Inferior parietal cortex (tissue), 1 donor: ENCODE measurements at regions not wholly inside any gene's neighbourhood (a gene's known extent, or its start where the extent isn't known, plus 50 kb on each side); places are given as distances from the start of the nearest gene placed in this dataset.
"Not testable (repeated sequence)": the region's sequence is repeated elsewhere in the genome, so short reads cannot be mapped to it uniquely, and the experiment has no call there.

Experiments used
- DNase-seq: peaks from one replicate; pipeline ENCODE4 v3.0.0-alpha.2; 2016; ENCODE audit errors: extremely low spot score

DNA sequence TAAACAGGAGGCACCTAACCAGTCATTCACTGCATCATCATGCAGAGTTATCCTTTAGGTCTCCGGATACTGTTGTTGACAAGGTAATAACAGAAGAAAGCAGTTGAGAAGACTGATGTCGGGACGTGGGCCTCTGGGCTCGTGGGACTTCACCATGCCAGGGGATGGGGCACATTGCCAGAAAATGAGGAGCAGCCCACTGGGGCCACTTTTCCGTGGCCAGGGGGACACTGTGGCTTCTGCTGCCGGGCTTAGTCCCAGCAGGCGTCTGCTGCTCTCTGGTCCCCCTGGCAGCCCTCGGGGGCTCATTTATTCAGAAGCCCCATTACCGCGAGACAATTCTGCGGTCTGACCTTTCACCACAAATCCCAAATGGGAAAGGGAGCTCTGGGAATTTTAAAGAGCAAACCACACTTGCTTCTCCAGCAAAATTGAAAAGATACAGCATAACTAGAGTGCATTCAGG, 201.2 kb downstream of the DAD1 start:
- DNase-seq, result no peak

DNA sequence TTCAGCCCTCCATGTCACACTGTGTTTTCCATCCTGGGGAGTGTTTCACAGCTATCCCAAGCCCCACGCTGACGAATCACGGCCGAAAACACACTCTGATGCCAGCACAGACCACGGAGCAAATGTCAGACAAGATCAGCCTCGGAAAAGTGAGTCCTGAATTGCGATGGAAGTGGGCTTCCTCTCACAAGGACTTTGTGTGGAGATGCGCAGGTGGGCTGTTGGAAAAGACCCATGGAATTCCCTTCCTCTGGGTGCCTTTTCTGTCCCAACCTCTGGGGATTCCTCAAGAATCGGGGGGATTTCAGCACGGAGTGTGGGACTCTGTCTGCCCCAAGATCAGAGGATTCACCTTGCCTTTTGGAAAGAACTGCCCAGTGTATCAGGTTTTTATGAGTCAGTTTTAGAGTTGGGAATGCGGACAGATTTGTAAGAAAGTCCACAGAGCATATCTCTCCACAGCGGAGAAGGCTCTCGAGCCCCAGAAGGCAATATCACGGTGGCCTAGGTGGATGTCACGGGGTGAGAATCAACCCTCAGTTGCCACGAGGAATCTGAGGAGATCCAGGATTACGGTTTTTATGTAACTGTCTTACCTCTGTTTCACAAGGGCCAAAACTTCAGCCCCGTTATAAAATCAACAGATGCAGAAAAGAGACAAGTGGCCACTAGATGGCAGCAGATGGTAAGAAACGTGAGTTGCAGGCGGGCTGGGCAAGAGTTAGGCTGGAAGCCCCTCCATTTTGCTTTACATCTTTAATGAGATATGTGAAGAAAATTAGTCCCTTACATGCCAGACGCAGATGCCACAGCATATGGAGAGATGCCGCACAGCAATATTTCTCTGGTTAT, 201.9 kb downstream of the DAD1 start:
- peak; percentile 96 for DNase-seq

- no peak for DNase-seq
Observed at GRCh38 chr14:22384974-22385526, 204.0 kb downstream of the DAD1 start.

DNA sequence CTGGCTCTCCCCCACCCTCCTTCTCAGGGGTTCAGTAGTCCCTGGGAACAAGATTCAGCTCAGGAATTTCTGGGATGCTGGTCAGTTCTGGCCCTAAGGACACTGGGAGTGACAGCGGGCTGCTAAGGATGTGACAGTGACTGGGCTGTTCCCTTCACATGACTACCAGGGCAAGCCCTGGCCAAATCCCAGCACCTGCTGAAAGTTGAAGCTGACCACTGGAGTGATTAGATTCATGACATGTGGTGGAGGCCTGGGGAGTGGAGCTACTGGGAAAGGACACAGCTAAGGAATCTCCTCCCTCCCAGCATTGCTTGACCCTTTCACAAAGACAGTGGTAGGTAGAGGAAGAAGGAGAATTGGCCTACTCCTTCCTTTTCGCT, 204.9 kb downstream of the DAD1 start:
- no peak for DNase-seq

GRCh38 chr14:22383515-22384166, 205.4 kb downstream of the DAD1 start:
- no peak for DNase-seq

- DNase-seq, result no peak
Observed at GRCh38 chr14:22382955-22383354, 206.1 kb downstream of the DAD1 start.

- no peak for DNase-seq
Observed at GRCh38 chr14:22382395-22382794, 206.6 kb downstream of the DAD1 start.

- no peak for DNase-seq
Observed at GRCh38 chr14:22381766-22382165, 207.3 kb downstream of the DAD1 start.

GRCh38 chr14:22381408-22381760, 207.6 kb downstream of the DAD1 start:
- no peak for DNase-seq

- DNase-seq, result no peak
Observed at GRCh38 chr14:22380571-22381407, 208.2 kb downstream of the DAD1 start.

- no peak for DNase-seq
Observed at GRCh38 chr14:22379727-22380126, 209.3 kb downstream of the DAD1 start.

DNA sequence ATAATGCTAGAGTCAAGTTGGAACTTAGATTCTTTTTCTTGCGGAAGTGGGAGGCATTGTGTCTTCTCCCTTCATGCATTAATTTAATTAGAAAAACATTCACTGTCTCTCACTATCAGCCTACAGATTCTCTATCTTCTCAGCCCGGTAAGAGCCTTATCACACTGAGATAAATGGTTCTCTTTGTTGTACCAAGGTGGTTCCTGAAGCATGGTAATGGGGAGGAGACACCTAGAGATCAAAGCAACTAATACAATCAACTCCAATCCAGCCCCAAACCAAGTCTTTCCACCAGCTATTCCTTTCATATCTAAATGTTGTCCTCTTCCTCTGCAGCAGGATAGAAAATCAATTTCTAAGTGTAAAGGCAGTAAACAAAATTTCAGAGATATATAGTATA, 210.8 kb downstream of the DAD1 start:
- DNase-seq, result no peak

- DNase-seq, result peak; percentile 85
Observed at GRCh38 chr14:22375321-22375930, 213.6 kb downstream of the DAD1 start.

DNA sequence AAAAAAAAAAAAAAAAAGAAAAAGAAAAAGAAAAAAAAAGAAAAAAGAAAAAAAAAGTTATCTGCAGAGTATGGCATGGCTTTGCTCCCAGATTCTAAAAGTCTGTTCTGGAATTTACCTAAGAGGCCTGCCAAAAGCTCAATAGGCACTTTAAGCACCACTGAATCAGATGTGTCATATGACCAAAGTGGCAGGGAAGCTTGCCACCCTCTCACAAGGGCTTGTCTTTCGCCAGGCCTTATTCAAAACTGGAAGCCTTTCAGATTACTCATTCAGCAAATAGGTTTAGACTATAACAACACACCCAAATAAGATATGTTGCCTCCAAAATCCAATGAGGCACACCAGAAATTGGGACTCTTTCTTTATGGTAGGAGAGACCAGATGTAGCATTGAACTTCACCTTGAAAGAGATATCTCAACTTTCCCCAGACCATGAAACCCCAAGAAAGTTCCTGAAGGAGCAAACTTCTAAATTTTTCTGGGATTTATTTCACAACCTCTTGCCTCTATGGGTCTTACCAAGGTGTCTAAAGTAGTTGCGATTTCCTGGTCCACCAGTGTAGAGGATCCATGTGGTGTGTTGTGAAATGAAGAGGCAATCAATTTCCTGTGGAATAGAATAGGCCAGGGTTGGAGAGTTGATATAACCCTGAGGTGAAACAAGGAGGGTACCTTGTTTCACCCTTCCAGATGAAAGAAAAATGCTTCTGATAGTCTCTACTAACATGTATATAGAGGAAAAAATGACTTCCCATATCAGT, 218.8 kb downstream of the DAD1 start:
- no peak for DNase-seq

DNA sequence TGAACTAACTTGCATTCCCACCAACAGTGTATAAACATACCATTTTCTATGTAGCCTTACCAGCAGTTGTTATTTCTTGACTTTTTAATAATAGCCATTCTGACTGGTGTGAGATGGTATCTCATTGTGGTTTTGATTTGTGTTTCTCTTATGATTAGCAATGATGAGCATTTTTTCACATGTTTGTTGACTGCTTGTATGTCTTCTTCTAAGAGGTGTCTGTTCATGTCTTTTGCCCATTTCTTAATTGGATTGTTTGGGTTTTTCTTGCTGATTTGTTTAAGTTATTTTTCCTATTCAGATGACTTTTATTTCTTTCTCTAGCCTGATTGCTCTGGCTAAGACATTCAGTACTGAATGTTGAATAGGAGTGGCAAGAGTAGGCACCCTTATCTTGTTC, 230.3 kb downstream of the DAD1 start:
- DNase-seq, result no peak

DNA sequence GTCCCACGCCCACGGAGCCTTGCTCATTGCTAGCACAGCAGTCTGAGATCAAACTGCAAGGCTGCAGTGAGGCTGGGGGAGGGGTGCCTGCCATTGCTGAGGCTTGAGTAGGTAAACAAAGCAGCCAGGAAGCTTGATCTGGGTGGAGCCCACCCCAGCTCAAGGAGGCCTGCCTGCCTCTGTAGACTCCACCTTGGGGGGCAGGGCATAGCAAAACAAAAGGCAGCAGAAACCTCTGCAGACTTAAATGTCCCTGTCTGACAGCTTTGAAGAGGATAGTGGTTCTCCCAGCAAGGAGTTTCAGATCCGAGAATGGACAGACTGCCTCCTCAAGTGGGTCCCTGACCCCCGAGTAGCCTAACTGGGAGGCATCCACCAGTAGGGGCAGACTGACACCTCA, 239.7 kb downstream of the DAD1 start:
- DNase-seq, result not testable (repeated sequence)

DNA sequence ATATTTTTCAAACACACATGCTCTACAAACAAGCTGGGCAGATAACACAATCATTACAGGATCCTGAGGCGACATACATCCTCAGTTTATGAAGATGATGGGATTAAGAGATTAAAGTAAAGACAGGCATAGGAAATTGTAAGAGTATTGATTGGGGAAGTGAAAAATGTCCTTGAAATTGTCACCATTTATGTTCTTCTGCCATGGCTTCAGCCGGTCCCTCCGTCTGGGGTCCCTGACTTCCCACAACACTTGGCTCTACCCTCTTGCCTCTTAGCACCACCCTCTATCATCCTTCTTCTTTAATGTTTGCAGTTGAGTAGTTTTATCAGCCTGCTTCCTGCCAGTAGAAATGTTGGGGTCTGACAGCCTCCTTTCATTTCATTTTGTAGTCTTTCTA, 244.4 kb downstream of the DAD1 start:
- no peak for DNase-seq

- DNase-seq, result not testable (repeated sequence)
Observed at GRCh38 chr14:22344209-22344608, 244.8 kb downstream of the DAD1 start.

GRCh38 chr14:22341049-22341448, 248.0 kb downstream of the DAD1 start:
- DNase-seq, result peak; percentile 7

GRCh38 chr14:22338917-22339715, 249.9 kb downstream of the DAD1 start:
- DNase-seq, result no peak
